Stimulated activated naive CD4-positive, alpha-beta T cell (primary cell): ENCODE measurements at regions not wholly inside any gene's neighbourhood (a gene's known extent, or its start where the extent isn't known, plus 50 kb on each side); places are given as distances from the start of the nearest gene placed in this dataset.

ENCODE experiments used
- DNase-seq, 6 experiments: peaks; one replicate each; lab custom pipeline; 2025; lab: John Stamatoyannopoulos, UW

DNA sequence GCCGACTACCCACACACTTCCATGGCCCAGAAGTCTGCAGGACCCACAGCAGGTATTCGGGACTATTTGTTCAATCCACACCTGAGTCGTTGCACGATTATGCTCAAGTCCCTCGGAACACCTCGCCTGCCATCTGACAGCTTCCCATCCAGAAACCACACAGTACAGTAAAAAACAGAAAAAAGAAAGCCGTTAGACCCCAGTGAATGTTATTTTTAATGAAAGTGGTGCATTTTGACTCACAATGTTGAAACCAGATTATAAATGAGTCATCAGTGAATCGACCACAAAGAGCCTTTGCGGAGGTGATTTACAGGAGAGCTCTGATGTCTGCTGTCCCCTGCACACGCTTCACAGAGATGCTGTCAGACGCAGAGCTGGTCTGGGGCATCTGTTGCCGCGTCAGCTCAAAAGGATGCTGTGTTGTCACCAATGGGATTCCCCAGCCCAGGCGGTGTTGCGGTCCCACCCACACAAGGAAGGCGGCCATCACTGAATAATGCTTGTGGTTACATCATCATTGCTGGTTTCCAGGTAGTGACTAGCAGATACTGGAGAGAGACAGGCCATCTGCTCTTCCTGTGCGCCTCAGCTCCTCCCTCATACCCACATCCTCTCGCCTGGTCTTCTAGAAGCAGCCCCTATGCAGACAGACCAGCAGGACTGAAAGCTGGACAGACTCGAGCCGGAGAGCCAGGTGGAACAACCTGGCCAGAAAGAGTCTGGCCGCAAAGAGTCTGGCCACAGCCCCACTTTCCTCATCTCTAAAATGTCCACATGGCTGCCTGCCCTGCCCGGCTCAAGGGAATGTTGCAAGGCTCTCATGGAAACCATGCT lies 116.8 kb downstream of the TOMM20 start:
- peak; percentile 77 to 94 (median 86) for DNase-seq

DNA sequence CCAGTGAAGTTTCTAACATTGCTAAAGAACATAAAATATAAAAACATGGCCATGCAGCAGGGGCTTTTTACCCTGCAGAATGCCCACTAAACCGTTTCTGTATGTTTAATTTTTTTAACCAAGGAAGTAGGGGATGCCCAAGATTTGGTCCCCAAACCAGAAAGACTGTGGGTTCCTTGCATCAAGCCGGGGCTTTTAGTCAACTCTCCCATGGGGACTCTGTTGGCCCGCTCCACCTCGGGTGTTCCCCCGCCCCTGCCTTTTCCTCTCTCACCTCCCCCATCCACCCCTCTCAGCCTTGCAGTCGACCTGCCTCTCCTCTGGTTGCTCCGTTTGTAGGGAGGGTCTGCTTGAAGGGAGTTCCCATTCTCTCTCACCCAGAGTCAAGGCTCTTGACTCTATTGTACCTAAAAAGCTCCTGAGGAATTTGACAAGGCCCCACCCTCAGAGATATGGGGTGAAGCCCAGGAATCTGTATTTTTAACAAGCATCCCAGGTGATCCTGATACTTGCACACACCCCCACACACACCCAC lies 117.5 kb downstream of the TOMM20 start:
- DNase-seq = peak in 3 of 6 experiments; percentile 4 to 45 (median 21)

DNA sequence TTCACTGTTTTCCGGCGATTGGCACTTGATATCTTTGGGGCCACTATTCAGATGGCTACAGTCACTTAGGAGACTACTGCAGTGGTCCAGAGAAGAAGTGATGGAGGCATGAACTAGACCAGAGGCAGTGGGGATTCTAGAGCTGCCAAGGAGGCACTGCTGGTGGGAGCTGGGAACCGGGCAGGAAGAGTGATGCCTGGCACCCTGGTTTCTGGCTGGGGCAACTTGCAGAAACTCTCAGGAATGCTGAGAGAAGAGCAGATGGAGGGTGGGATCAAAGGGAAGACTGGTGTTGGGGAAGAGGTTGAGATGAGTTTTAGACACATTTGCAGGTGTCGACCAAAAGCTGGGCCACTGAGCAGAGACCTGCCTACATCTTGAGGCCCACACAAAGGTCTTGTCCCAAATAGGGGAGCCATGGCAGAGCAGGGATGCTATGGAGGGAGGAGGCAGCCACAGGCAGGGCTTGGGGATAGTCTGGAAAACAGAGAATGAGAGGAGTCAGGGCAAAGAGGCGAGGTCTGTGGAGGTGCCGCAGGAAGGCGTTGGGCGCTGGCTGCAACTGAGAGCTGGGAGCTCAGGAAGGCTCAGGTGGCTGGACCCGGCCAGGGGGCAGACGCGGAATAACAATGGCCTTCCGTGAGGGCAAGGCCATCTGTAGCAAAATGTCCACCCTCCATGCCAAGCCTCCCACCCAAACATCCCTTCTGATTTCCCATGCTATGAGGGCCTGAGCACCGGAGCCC lies 118.9 kb downstream of the TOMM20 start:
- no peak for DNase-seq

DNA sequence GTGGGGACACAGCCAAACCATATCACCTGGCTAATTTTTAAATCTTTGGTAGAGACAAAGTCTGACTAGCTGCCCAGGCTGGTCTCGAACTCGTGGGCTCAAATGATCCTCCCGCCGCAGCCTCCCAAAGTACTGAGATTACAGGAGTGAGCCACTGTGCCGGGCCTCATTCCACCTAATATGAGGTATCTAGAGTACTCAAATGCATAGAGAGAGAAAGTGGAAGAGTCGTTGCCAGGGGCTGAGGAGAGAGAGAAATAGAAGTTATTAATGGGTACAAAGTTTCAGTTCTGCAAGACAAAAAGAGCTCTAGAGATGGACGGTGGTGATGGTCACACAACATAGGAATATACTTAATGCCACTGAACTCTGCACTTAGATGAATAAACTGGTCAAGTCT lies 119.6 kb downstream of the TOMM20 start:
- DNase-seq = no peak

DNA sequence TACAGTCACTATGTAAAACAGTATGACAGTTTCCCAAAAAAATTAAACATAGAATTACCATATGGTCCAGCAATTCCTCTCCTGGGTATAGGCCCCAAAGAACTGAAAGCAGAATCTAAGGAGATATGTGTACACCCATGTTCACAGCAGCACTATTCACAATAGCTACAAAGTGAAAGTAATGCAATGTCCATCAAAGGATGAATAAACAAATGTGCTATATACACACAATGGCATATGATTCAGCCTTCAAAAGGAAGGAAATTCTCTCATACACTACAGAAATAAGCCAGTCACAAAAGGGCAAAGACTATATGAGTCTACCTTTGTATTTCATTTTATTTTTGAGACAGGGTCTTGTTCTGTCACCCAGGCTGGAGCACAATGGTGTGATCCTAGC lies 120.4 kb downstream of the TOMM20 start:
- DNase-seq = no peak

DNA sequence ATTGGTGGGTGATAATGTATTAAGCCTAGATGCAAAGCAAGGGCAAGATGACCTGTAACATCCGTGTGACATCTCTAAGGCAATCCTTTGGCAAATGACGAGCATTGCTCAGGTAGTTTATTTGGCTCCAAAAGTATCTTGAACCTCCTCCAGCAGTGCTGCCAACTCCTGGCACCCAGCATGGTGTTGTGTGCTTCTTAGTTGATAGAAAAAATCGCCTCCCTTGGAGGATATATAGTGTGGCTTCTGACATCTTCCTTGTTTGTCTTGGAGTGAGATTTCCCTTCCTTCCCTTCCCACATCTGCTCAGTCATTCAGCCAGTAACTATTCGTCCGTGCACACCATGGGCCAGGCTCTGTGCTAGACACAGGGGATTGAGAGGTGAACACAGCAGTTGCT lies 121.8 kb downstream of the TOMM20 start:
- no peak for DNase-seq

DNA sequence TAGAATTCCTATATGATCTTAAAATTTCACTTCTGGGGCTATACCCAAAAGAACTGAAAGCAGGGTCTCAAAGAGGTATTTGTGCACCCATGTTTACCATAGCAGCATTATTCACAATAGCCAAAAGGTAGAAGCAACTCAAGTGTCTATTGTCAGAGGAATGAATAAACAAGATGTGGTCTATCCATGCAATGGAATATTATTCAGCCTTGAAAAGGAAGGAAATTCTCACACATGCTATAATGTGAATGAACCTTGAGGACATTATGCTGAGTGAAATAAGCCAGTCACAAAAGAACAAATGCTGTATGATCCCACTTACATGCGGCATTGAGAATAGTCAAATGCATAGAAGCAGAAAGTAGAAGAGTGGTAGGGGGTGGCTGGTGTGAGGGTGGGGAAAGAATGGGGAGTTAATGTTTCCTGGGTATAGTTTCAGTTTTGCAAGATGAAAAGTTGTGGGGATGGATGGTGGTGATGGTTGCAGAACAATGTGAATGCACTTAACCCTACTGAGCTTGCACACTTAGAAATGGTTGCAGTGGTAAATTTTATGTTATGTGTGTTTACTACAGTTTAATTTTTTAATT lies 122.4 kb downstream of the TOMM20 start:
- no peak for DNase-seq

DNA sequence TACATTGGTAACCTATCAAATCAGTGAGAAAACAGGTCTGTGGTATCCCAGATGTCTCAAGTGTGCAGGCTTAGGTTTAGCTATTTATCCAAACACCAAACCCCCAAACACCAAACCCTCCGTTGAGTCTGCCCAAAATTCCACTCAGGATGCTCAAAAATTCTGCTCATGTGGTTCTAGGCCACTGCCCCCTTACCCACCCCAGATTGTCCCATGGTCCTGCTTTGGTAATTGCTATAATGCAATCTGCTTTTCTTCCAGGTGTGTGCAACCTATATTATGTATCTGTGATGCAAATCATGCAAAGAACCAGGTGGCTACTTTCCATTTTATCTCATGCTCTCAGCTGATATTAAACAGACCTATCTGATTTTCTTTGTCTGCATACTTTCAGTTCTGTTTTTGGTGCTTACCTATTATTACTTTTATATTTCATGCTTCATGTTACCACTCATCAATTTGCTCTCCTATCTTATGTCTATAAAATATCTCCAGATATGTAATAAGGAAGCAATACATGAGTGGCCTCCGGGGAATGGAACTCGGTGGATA lies 123.7 kb downstream of the TOMM20 start:
- DNase-seq = no peak

DNA sequence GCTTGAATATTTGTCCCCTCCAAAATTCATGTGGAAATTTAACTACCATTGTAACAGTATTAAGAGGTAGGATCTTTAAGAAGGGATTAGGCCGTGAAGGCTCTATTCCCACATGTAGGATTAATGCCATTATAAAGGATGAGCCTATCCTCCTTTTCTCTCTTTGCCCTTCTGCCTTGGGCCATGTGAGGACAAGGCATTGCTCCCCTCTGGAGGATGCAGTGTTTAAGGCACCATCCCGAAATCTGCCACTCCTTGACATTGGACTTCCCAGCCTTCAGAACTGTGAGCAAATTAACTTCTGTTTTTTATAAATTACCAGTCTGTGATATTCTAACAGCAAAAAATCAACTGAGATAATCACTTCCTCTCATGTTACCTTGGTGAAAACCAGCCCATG lies 124.4 kb downstream of the TOMM20 start:
- no peak for DNase-seq

DNA sequence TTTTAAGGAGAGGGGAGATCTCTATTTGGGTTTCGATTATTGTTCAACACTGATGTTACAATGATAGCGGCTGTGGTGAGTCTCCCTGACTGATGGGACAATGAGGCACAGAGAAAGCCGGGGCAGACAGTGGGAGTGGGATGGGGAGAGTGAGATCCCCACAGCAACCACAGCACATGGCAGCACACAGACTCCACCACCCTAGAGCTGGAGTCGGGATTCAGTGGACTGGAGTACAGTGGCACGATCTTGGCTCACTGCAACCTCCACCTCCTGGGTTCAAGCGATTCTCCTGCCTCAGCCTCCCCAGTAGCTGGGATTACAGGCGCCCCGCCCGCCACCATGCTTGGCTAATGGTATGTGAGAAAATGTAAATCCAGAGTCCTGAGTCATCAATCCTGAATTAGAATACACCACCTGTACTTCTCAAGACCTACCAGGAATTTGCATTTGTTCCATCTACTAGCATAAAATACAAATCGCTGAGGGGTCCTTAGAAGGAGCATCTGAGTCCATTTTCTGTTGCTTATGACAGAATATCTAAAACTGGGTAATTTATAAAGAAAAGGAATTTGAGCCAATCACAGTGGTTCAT lies 125.8 kb downstream of the TOMM20 start:
- no peak for DNase-seq

DNA sequence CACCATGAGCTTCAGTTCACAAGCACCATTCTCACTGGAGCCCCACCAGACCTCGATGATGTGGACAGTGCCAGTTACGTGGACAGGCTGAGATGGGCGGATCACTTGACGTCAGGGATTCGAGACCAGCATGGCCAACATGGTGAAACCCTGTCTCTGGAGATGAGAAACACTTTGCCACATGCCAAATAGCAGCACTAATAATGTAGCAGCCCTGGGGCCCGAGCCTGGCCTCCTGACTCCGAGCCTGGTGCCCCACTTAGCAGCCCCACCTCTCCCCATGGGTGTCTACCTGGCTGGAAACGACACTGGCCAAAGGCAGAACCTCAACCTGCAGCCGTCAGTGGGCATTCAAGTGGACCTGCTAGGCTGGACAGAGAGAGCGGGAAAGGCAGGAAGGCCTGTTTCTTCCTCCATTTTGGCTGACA lies 129.1 kb downstream of the TOMM20 start:
- DNase-seq = no peak

DNA sequence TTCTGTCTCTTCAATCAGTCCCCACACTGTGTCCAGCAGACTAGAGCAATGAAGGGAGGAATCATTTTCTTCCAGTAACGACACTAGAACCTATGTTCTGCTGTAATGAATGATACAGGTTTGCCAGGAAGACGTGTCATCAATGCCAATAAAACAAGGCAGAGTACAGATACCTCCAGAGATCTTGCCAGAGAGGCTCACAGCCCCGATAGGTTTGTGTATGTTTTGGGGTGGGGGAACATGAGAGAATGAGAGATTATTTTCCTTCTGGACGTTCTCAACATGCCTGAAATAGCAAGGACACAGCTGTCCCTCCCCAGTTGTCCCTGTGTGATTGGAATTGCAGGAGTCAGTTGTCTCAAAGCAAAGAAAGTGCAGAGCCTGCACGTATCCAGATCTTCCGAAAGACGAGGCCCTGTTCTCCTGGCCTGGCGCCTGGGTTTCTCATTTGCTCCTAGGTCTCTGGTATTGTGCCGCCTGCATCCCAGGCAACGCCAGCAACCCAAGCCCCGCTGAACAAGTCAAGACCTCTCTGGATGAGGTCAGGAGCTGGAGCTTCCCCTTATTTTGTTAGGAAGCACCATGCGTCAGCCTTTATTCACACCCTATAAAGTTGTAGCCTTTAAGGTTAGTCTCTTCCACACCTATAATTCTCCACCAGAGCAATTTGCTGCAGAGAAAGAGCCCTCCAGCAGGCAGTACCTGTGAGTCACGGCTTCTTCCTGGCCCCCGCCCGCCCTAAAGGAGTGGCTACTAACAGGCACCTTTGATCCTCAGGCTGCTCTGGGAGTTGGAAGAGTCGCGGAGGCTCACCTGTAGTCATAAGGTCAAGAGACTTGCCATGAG lies 130.5 kb downstream of the TOMM20 start:
- DNase-seq = no peak

DNA sequence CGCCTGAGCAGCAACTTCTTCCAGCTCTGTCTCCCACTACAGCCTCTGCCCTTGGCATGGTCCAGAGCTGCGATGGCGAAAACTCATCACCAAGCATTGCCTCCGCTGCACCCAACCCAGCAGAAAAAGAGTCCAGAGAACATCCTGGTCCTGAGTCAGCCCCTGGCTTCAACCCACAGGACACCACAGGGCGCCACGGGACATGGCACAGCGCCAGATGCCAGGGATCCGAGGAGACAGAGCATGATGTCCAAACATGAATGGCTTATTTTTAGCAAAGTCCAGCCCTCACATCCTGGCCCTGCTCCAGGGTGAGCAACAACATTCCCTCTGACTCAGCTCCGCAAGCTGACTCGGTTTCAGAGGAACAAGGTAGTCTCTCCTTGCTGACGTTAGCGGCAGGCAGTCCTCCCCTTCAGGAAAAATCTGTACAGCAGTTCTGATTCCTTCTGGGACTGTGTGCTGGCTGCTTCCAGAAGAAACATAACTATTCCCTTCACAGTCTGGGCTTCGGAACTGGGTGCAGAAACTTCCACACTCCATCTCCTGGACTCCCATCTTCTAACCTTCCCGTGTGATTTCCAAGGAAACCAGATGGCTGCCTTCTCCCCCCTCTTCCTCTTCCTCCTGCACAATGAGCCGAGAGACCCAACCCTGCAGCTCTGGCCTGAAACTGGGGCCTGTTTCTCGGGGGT lies 131.3 kb downstream of the TOMM20 start:
- no peak for DNase-seq

DNA sequence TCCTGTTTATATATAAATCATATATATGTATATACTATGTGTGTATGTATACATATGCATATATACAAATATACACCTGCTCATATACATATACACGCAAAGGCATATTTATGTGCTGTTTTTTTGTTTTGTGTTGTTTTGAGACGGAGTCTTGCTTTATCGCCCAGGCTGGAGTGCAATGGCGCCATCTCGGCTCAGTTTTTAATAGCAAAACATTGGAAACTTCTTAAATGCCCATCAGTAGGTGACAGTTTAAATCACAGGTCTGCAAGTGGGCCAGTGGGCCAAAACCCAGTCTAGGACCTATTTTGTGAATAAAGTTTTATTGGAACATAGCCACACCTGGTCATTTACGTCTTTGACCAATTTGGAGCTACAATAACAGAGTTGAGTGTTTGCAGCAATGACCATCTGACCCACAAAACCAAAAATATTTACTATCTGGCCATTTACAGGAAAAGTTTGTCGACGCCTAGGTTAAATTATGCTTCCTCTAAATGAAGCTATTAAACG lies 132.3 kb downstream of the TOMM20 start:
- no peak for DNase-seq

DNA sequence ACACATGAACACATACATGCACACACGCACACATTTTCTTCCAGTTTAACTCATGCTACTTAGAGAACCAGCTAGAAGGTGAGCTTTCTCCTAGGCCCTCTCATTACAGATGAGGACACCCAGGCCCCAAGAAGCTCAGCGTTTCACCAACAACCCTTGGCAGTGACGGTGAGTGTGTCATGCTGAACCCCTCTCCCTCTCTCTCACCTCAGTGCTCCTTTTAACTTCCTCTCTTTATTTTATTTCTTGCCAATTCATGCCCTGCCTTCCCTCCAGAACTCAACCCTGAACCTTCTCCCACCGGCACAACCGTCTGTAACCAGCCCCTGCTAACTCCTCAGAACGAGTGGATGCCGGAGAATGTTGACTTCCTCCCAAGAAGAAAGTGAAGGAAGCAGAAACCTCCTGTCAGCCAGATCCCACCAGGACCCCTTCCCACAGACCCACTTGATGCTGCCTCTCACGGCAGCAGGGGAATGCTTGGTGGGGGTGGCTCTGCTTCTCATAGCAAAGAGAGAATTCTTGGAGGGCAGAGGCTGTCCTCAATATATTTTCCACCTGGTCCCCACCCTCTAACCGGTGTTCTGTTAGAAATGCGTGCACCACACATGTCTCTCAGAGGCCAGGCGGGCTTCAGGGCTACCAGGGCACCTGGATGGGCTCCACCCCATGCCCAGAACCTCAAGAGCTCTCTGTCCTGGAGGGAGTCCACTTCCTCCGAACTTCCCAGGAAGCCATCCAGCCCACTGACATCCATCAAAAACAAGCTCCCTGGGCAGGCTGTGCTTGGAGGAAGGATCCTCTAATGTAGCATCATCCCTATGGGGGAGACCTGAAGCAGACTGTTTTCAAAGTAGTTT lies 134.0 kb downstream of the TOMM20 start:
- DNase-seq = no peak

DNA sequence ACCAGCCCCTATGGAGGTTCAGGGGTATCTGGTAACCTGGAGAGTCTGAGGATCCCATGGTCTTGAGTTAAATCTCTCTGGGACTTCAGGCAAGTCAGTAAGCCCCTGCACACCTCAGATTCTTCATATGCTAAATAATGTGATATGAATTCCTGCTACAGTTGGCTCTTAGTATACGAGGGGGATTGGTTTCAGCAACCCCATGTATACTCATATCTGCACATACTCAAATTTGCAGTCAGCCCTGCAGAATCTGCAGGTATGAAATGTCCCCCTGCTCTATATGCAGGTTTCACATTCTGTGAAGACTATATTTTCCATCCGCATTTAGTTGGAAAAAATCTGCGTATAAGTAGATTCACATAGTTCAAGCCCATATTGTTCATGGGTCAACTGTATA lies 136.6 kb downstream of the TOMM20 start:
- no peak for DNase-seq

DNA sequence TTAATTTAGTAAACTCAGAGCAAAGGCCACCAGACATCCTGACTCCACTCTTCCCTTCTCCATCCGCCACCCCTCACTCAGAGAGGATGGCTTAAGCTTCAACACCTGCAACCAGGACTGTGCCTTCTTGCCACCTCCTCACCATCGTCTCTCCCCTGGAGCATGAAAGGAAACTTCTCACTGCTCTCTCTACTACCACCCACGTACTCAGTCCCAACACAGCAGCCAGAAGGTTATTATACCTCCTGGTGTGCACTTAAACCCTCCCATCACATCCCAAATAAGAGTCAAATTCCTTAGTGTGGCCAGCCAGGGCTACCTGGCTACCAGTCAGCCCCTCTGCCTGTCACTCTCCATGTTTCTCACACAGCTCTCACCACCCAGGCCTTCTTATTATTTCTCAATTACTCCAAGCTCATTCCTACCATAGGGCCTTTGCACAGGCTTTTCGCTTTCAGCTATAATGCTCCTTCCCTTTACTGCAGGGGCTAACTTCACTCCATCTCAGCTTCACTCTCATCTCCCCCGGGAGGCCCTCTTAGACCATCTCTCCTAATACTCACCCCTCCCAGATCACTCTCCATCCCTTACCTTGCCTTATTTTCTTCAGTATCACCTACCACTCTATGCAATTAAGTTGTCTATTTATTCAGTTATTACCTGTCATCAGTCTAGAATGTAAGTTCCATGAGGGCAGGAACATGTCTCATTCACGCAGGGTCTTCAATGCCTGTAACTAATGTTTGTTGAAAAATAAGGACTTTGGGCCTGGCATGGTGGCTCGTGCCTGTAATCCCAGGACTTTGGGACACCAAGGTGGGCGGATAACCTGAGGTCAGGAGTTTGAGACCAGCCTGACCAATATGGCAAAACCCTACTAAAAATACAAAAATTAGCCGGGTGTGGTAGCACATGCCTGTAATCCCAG lies 137.5 kb downstream of the TOMM20 start:
- no peak for DNase-seq

DNA sequence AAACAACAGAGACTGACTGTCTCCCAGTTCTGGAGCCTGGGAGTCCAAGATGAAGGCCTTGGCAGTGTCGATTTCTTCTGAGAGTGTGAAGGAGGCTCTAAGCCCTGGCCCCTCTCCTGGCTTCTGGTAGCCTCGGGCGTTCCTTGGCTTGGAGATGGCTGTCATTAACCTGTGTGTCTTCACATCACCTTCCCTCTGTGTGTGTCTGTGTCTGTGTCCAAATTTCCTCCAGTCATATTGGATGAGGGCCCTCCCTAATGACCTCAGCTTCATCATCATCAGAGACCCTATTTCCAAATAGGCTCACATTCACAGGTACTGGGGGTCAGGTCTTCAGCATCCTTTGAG lies 138.3 kb downstream of the TOMM20 start:
- no peak for DNase-seq
